Activated naive CD4-positive, alpha-beta T cell treated with anti-CD3 and anti-CD28 coated beads, Interleukin-2, amount 50 U/mL, for 72 hours (primary cell): ENCODE measurements at regions not wholly inside any gene's neighbourhood (a gene's known extent, or its start where the extent isn't known, plus 50 kb on each side); places are given as distances from the start of the nearest gene placed in this dataset.

Source experiments
- ATAC-seq, 2 donors: fragments of 150-1000 bp; cut with Tn5 transposase; 2 replicates each; pipeline ENCODE4 v1.10.0; 2021; ENCODE audit warnings: mild to moderate bottlenecking in 2 of 2, moderate library complexity in 2 of 2
- DNase-seq, 2 donors: peaks; one replicate each; pipeline ENCODE4 v3.0.0; 2021 to 2022; ENCODE audit warnings: low spot score in 2 of 2
- H3K27ac Mint-ChIP-seq, 2 donors: one replicate each; pipeline ENCODE4 v1.8.0; 2022; ENCODE audit warnings: mild to moderate bottlenecking in 2 of 2, mixed read lengths in 2 of 2
- H3K36me3 Mint-ChIP-seq, 2 donors: one replicate each; pipeline ENCODE4 v1.8.0; 2022; ENCODE audit warnings: mixed read lengths in 2 of 2
- H3K9me3 Mint-ChIP-seq, 2 donors: one replicate each; pipeline ENCODE4 v1.8.0; 2022; ENCODE audit warnings: mixed read lengths in 2 of 2

DNA sequence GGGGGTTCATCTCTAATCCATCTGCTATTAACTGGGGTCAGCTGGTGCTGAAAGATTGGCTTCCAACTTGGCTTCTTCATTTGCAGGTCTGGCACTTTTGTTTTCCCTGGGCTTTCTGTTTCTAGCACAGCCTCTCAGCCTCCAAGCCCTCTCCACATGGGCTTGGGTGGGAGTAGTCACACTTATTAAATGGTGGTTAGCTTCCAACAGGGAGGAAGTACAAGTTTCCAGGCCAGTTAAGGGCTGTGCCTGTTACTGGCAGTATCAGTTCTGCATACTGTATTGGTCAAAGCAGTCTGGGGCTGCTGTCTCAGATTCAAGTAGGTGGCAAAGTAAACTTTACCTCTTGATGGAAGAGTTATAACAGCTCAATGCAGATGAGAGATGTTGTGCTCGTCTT lies 627.1 kb upstream of the CCDC54 start:
- peaks cover 9 to 14% of the 10 kb centered on the region in 2 donors for H3K9me3 Mint-ChIP-seq
- no peak overlapping the region for H3K27ac Mint-ChIP-seq
- H3K36me3 Mint-ChIP-seq, result peaks cover 0 to 5% of the 10 kb centered on the region in 2 donors
- DNase-seq (no peak), ATAC-seq (no peak)

GRCh38 chr3:106755336-106755735 lies 621.9 kb upstream of the CCDC54 start:
- DNase-seq, result no peak
- ATAC-seq, result no peak
- Mint-ChIP-seq H3K9me3 (peaks cover 15% of the 10 kb centered on the region in 2 donors), H3K27ac (no peak overlapping the region), H3K36me3 (peaks cover 0 to 5% of the 10 kb centered on the region in 2 donors)

DNA sequence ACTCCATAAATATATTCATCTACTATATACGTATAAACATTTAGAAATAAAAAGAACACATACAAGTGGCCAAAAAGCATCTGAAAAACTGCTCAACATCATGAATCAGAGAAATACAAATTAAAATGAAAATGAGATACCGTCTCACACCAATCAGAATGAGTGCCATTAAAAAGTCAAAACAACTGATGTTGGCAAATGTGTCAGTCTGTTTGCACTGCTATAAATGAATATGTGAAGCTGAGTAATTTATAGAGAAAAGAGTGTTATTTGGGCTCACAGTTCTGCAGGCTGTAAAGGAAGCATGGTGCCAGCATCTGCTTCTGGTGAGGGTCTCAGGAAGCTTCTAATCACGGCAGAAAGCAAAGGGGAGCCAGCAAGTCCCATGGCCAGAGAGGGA lies 620.3 kb upstream of the CCDC54 start:
- no peak for DNase-seq

GRCh38 chr3:106758459-106758858 lies 618.8 kb upstream of the CCDC54 start:
- Mint-ChIP-seq H3K36me3 (peaks cover 0 to 5% of the 10 kb centered on the region in 2 donors), H3K27ac (no peak overlapping the region), H3K9me3 (peaks cover 9 to 15% of the 10 kb centered on the region in 2 donors)
- no peak for DNase-seq
- ATAC-seq, result no peak

More for the DNA sequence above, 620.3 kb upstream of the CCDC54 start:
- Mint-ChIP-seq H3K9me3 (peaks cover 15% of the 10 kb centered on the region in 2 donors), H3K36me3 (peaks cover 0 to 5% of the 10 kb centered on the region in 2 donors), H3K27ac (no peak overlapping the region)
- ATAC-seq, result no peak

GRCh38 chr3:106759731-106760130 lies 617.5 kb upstream of the CCDC54 start:
- ATAC-seq (no peak), DNase-seq (no peak)
- H3K9me3 Mint-ChIP-seq, result peaks cover 4 to 10% of the 10 kb centered on the region in 2 donors
- H3K36me3 Mint-ChIP-seq, result peaks cover 0 to 3% of the 10 kb centered on the region in 2 donors
- H3K27ac Mint-ChIP-seq, result no peak overlapping the region

- no peak for ATAC-seq
- no peaks in the 10 kb centered on the region for H3K36me3 Mint-ChIP-seq
- no peak overlapping the region for H3K27ac Mint-ChIP-seq
- no peaks in the 10 kb centered on the region for H3K9me3 Mint-ChIP-seq
- DNase-seq, result no peak
These were observed 611.9 kb upstream of the CCDC54 start for GRCh38 chr3:106765342-106765741.

GRCh38 chr3:106768941-106769480 lies 608.2 kb upstream of the CCDC54 start:
- DNase-seq, result no peak
- H3K27ac Mint-ChIP-seq, result no peak overlapping the region
- no peak for ATAC-seq
- H3K9me3 Mint-ChIP-seq, result no peaks in the 10 kb centered on the region
- no peaks in the 10 kb centered on the region for H3K36me3 Mint-ChIP-seq

DNA sequence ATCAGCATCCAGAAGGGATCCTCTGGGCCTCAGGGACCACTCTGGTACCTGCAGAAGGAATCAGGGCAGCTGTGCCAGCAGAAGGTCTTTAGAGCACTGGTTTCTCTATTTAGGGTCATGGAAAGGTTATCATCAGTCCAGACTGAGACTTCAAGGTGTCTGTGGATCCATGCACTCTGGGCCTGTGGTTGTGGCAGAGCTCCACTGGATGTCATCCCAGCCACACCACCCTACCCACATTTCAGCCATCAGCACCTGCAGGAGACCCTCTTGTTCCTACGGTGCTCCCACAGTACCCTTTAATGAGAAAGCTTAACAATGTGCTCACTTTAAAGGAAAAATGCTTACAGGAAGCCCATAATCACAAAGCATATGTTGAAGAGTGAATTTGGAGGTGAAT lies 603.4 kb upstream of the CCDC54 start:
- ATAC-seq, result no peak
- H3K27ac Mint-ChIP-seq, result no peak overlapping the region
- H3K36me3 Mint-ChIP-seq, result no peaks in the 10 kb centered on the region
- H3K9me3 Mint-ChIP-seq, result peaks cover 0 to 4% of the 10 kb centered on the region in 2 donors
- DNase-seq, result no peak

DNA sequence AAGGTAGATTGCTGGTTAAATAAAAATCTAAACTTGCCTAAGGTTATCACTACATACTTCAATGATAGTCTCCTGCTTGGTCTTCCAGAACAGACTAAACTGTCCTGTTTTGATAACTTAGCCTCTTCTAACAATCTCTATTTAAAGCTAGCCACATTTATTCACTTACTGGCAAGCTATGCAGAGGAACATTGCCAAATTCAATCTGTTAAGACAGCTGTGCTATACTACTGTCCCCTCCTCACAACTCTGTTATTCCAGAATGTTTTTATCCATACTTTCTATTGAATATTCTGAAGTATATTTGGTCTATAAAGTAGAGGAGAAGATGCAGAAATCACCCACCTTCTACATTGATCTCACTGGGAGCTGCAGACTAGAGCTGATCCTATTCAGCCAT lies 594.0 kb upstream of the CCDC54 start:
- no peak for DNase-seq

DNA sequence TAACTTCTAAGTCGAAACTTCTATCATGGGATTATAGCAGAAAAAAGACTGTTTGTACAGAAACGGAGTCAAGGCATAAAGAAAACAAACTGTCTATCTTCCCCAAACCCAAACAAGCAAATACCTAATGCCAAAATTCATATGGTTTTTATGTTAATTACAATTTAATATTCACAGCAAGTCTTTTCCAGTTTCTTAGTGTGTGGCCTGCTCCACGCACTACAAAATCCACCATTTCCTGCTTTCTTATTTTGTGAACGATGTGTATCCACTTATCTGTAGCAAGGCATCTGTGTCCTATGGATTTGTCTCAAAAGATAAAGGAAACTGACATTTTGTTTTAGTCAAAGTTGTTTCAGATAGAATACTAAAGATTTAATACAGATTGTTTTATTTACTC lies 588.0 kb upstream of the CCDC54 start:
- H3K36me3 Mint-ChIP-seq, result no peaks in the 10 kb centered on the region
- no peak for DNase-seq
- H3K9me3 Mint-ChIP-seq, result peaks cover 0 to 7% of the 10 kb centered on the region in 2 donors
- H3K27ac Mint-ChIP-seq, result no peak overlapping the region
- no peak for ATAC-seq

More for the DNA sequence above, 594.0 kb upstream of the CCDC54 start:
- Mint-ChIP-seq H3K27ac (no peak overlapping the region), H3K9me3 (no peaks in the 10 kb centered on the region), H3K36me3 (no peaks in the 10 kb centered on the region)
- no peak for ATAC-seq

DNA sequence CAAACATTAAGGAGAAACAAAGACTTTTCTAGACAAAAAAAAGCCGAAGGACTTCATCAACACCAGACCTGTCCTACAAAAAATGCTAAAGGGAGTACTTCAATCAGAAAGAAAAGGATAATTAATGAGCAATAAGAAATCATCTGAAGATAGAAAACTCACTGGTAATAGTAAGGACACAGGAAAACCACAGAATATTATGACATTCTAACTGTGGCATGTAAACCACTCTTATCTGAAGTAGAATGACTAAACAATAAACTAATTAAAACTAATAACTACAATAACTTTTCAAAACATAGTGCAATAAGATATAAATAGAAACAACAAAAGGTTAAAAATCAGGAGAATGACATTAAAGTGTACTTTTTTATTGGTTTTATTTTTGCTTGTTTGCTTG lies 584.5 kb upstream of the CCDC54 start:
- Mint-ChIP-seq H3K9me3 (peaks cover 3 to 7% of the 10 kb centered on the region in 2 donors), H3K27ac (no peak overlapping the region), H3K36me3 (no peaks in the 10 kb centered on the region)
- ATAC-seq, result no peak
- no peak for DNase-seq

DNA sequence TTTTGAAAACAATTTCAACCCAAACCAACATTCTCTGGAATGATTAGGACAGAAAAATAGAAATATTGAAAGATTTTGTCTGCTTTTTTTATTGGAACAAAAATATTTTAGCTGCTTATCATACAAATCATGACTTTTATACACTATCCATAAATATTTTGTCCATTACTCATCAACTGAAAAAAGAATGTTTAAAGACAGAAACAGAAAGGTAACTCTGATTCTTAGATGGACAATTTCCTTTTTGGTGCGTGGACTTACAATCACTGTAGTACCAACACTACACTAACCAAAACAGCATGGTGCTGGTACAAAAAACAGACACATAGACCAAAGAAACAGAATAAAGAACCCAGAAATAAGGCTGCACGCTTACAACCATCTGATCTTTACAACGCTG lies 582.8 kb upstream of the CCDC54 start:
- ATAC-seq, result no peak

GRCh38 chr3:106795553-106795952 lies 581.7 kb upstream of the CCDC54 start:
- no peak for DNase-seq
- no peak overlapping the region for H3K27ac Mint-ChIP-seq
- peaks cover 3 to 7% of the 10 kb centered on the region in 2 donors for H3K9me3 Mint-ChIP-seq
- no peak for ATAC-seq
- no peaks in the 10 kb centered on the region for H3K36me3 Mint-ChIP-seq

More for the DNA sequence above, 582.8 kb upstream of the CCDC54 start:
- Mint-ChIP-seq H3K36me3 (no peaks in the 10 kb centered on the region), H3K9me3 (peaks cover 3 to 7% of the 10 kb centered on the region in 2 donors), H3K27ac (no peak overlapping the region)
- DNase-seq, result no peak

- no peaks in the 10 kb centered on the region for H3K36me3 Mint-ChIP-seq
- ATAC-seq, result no peak
These were observed 579.8 kb upstream of the CCDC54 start for GRCh38 chr3:106797461-106797860.

GRCh38 chr3:106805625-106806024 lies 571.6 kb upstream of the CCDC54 start:
- Mint-ChIP-seq H3K9me3 (no peaks in the 10 kb centered on the region), H3K27ac (no peak overlapping the region), H3K36me3 (no peaks in the 10 kb centered on the region)
- DNase-seq (no peak), ATAC-seq (no peak)

More at GRCh38 chr3:106797461-106797860, 579.8 kb upstream of the CCDC54 start:
- DNase-seq, result no peak
- Mint-ChIP-seq H3K27ac (no peak overlapping the region), H3K9me3 (peaks cover 0 to 3% of the 10 kb centered on the region in 2 donors)

DNA sequence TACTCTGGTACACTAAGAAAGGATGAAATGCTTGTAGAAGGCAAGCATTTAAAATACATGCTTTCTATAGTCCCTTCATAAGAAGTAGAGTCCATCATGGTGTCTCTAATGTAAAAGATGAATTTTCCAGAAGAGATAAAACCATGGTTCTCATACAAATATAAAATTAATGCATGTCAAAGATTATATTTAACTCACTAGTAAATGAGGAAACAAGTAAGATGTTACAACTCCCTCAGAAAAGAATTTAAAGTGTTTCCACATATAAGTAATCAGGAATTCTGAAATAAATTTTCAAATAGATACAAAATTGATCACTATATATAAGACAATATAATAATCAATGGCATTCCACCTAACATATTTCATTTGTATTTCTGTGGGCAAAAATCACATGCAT lies 570.3 kb upstream of the CCDC54 start:
- no peaks in the 10 kb centered on the region for H3K9me3 Mint-ChIP-seq
- no peak for ATAC-seq

GRCh38 chr3:106809041-106809440 lies 568.2 kb upstream of the CCDC54 start:
- no peaks in the 10 kb centered on the region for H3K9me3 Mint-ChIP-seq
- H3K27ac Mint-ChIP-seq, result no peak overlapping the region
- no peaks in the 10 kb centered on the region for H3K36me3 Mint-ChIP-seq
- no peak for DNase-seq
- ATAC-seq, result no peak

More for the DNA sequence above, 570.3 kb upstream of the CCDC54 start:
- no peak for DNase-seq
- Mint-ChIP-seq H3K27ac (no peak overlapping the region), H3K36me3 (no peaks in the 10 kb centered on the region)

- Mint-ChIP-seq H3K9me3 (no peaks in the 10 kb centered on the region), H3K27ac (no peak overlapping the region), H3K36me3 (no peaks in the 10 kb centered on the region)
- ATAC-seq (no peak), DNase-seq (no peak)
These were observed 567.5 kb upstream of the CCDC54 start for GRCh38 chr3:106809623-106810299.
